GM23338 (cell line): ENCODE measurements at regions not wholly inside any gene's neighbourhood (a gene's known extent, or its start where the extent isn't known, plus 50 kb on each side); places are given as distances from the start of the nearest gene placed in this dataset.
"Not testable (repeated sequence)": the region's sequence is repeated elsewhere in the genome, so short reads cannot be mapped to it uniquely, and the experiment has no call there.

Source experiments
- ATAC-seq: fragments of 200-7000 bp; cut with Tn5 transposase; 3 replicates; pipeline ENCODE4 v1.9.1; 2020
- DNase-seq: peaks from one replicate; pipeline ENCODE4 v3.0.0-alpha.2; 2015; ENCODE audit warnings: low spot score
- H2AFZ ChIP-seq: fragments of 200-600 bp; sonication (generic); 2 replicates; pipeline ENCODE4 v1.8.0; 2016; ENCODE audit warnings: antibody characterized with exemption, mild to moderate bottlenecking, moderate library complexity
- H3F3A ChIP-seq: fragments of 200-600 bp; sonication (generic); replicated peaks from 2 replicates; pipeline ENCODE4 v1.8.0; 2017; ENCODE audit warnings: antibody characterized with exemption, mixed run types, low read depth
- H3K27ac ChIP-seq: fragments of 200-600 bp; sonication (generic); 2 replicates; pipeline ENCODE4 v1.6.1; 2016; ENCODE audit warnings: low read depth
- H3K27me3 ChIP-seq: fragments of 200-600 bp; sonication (generic); 2 replicates; pipeline ENCODE4 v1.8.0; 2016; ENCODE audit warnings: mild to moderate bottlenecking, mixed run types, moderate library complexity; ENCODE audit not compliant: insufficient read depth
- H3K36me3 ChIP-seq: fragments of 200-600 bp; sonication (generic); 2 replicates; pipeline ENCODE4 v1.8.0; 2016; ENCODE audit warnings: mild to moderate bottlenecking; ENCODE audit not compliant: insufficient read depth
- H3K4me1 ChIP-seq: fragments of 200-600 bp; sonication (generic); 2 replicates; pipeline ENCODE4 v1.8.0; 2016; ENCODE audit warnings: mild to moderate bottlenecking, moderate library complexity; ENCODE audit not compliant: insufficient read depth
- H3K4me2 ChIP-seq: fragments of 200-600 bp; sonication (generic); 2 replicates; pipeline ENCODE4 v1.7.1; 2017; ENCODE audit warnings: mixed run types
- H3K4me3 ChIP-seq: fragments of 200-600 bp; sonication (generic); 2 replicates; pipeline ENCODE4 v1.6.1; 2016; ENCODE audit warnings: mixed run types
- H3K79me2 ChIP-seq: fragments of 200-600 bp; sonication (generic); replicated peaks from 2 replicates; pipeline ENCODE4 v1.8.0; 2017; ENCODE audit warnings: mild to moderate bottlenecking; ENCODE audit not compliant: insufficient read depth
- H3K9me2 ChIP-seq: fragments of 200-600 bp; sonication (generic); 2 replicates; pipeline ENCODE4 v1.8.0; 2017; ENCODE audit not compliant: insufficient read depth
- H4K20me1 ChIP-seq: fragments of 200-600 bp; sonication (generic); replicated peaks from 2 replicates; pipeline ENCODE4 v1.8.0; 2017; ENCODE audit warnings: mild to moderate bottlenecking; ENCODE audit not compliant: insufficient read depth
- H3K27ac Mint-ChIP-seq: 2 replicates; pipeline ENCODE4 v1.8.0; 2020; ENCODE audit warnings: inconsistent platforms, mild to moderate bottlenecking, moderate library complexity, mixed read lengths
- H3K27me3 Mint-ChIP-seq: 3 replicates; pipeline ENCODE4 v1.8.0; 2022; ENCODE audit warnings: low read depth, mild to moderate bottlenecking, moderate library complexity, mixed read lengths, inconsistent platforms; ENCODE audit not compliant: insufficient read depth, poor library complexity
- H3K36me3 Mint-ChIP-seq: 3 replicates; pipeline ENCODE4 v1.8.0; 2021; ENCODE audit warnings: low read depth, mild to moderate bottlenecking, inconsistent platforms, moderate library complexity, mixed read lengths
- H3K4me1 Mint-ChIP-seq: 3 replicates; pipeline ENCODE4 v1.8.0; 2020; ENCODE audit warnings: mild to moderate bottlenecking, inconsistent platforms, mixed read lengths
- H3K4me3 Mint-ChIP-seq: 3 replicates; pipeline ENCODE4 v1.8.0; 2021; ENCODE audit warnings: moderate library complexity, mild to moderate bottlenecking, inconsistent platforms, mixed read lengths
- H3K9me3 Mint-ChIP-seq: 3 replicates; pipeline ENCODE4 v1.8.0; 2020; ENCODE audit warnings: moderate library complexity, mild to moderate bottlenecking, inconsistent platforms, mixed read lengths
- EZH2 ChIP-seq: fragments of 200-600 bp; sonication (generic); IDR thresholded peaks from one replicate; pipeline ENCODE4 v1.8.0; 2017; ENCODE audit warnings: antibody characterized with exemption, mild to moderate bottlenecking, low read depth; ENCODE audit not compliant: unreplicated experiment
- EZH2phosphoT487 ChIP-seq: fragments of 200-600 bp; sonication (generic); IDR thresholded peaks from one replicate; pipeline ENCODE4 v1.8.1; 2018; ENCODE audit warnings: antibody characterized with exemption; ENCODE audit not compliant: unreplicated experiment
- JUNB ChIP-seq: IDR thresholded peaks from one replicate; pipeline ENCODE4 v1.6.1; 2016; ENCODE audit warnings: antibody characterized with exemption; ENCODE audit not compliant: unreplicated experiment
- TF ChIP-seq, protein P1 (sequence below): IDR thresholded peaks from 2 replicates; pipeline ENCODE4 v1.6.1; 2016; ENCODE audit warnings: antibody characterized with exemption
- TF ChIP-seq, protein P2 (sequence below): IDR thresholded peaks from one replicate; pipeline ENCODE4 v1.6.1; 2018; ENCODE audit warnings: antibody characterized with exemption; ENCODE audit not compliant: unreplicated experiment

- TF ChIP-seq EZH2 = no peak
- TF ChIP-seq, protein P1, sequence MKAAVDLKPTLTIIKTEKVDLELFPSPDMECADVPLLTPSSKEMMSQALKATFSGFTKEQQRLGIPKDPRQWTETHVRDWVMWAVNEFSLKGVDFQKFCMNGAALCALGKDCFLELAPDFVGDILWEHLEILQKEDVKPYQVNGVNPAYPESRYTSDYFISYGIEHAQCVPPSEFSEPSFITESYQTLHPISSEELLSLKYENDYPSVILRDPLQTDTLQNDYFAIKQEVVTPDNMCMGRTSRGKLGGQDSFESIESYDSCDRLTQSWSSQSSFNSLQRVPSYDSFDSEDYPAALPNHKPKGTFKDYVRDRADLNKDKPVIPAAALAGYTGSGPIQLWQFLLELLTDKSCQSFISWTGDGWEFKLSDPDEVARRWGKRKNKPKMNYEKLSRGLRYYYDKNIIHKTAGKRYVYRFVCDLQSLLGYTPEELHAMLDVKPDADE = no peak
These were observed 80.6 kb upstream of the HIVEP1 start (continued) for GRCh38 chr6:11931296-11932035.

DNA sequence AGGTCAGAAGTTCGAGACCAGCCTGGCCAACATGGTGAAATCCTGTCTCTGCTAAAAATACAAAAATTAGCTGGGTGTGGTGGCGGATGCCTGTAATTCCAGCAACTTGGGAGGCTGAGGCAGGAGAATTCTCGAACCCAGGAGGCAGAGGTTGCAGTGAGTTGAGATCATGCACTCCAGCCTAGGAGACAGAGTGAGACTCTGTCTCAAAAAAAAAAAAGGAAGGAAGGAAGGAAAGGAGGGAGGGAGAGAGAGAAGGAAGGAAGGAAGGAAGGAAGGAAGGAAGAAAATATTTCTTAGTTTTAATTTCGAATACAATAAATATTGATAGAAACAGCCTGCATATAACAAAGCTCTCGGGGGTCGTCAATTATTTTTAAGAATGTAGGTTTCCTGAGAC lies 81.3 kb upstream of the HIVEP1 start:
- H3K4me2 ChIP-seq, H3K9me3 Mint-ChIP-seq, H3K27me3 ChIP-seq, H3K9me2 ChIP-seq, H3K4me1 ChIP-seq, H3K27me3 Mint-ChIP-seq, H3F3A ChIP-seq, H3K79me2 ChIP-seq, H3K27ac Mint-ChIP-seq, ATAC-seq, DNase-seq, H2AFZ ChIP-seq, H3K36me3 Mint-ChIP-seq, H3K36me3 ChIP-seq, H3K4me3 ChIP-seq, H3K4me3 Mint-ChIP-seq, H4K20me1 ChIP-seq, H3K27ac ChIP-seq: not testable (repeated sequence)
- peaks cover 10% of the 10 kb centered on the region for H3K4me1 Mint-ChIP-seq

DNA sequence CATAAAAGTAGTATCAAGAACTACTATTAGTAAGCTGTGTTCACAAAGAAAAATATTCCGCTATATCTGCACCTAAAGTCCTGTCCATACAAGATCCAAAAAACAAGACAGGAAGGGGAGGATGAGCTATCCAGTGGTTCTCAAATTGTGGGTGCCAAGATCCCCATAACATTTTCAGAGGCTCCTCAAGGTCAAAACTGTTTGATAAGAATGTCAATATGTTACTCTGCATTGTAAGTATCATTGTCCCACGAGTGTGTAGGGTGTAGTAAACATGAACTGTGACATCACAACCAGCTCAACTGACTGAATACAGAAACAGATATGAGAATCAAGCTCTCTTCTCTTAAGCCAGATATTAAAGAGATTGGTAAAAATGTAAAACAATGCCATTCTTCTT lies 81.9 kb upstream of the HIVEP1 start:
- Mint-ChIP-seq H3K27ac (no peak overlapping the region), H3K4me1 (peaks cover 14% of the 10 kb centered on the region), H3K27me3 (peaks cover 5% of the 10 kb centered on the region), H3K36me3 (peaks cover 9% of the 10 kb centered on the region; the same call in 2 of the 3 replicates), H3K4me3 (no peak overlapping the region), H3K9me3 (peaks cover 8% of the 10 kb centered on the region)
- Histone ChIP-seq H3K27ac (no peak overlapping the region), H3F3A (no peaks in the 10 kb centered on the region), H3K9me2 (no peaks in the 10 kb centered on the region), H3K4me1 (no peaks in the 10 kb centered on the region), H3K27me3 (no peaks in the 10 kb centered on the region), H3K4me2 (no peak overlapping the region), H2AFZ (no peak overlapping the region), H4K20me1 (no peaks in the 10 kb centered on the region), H3K79me2 (no peaks in the 10 kb centered on the region), H3K36me3 (no peaks in the 10 kb centered on the region), H3K4me3 (no peak overlapping the region)
- ATAC-seq (no peak), DNase-seq (no peak)
- TF ChIP-seq EZH2phosphoT487 (no peak), JUNB (no peak)
- TF ChIP-seq, protein P2, sequence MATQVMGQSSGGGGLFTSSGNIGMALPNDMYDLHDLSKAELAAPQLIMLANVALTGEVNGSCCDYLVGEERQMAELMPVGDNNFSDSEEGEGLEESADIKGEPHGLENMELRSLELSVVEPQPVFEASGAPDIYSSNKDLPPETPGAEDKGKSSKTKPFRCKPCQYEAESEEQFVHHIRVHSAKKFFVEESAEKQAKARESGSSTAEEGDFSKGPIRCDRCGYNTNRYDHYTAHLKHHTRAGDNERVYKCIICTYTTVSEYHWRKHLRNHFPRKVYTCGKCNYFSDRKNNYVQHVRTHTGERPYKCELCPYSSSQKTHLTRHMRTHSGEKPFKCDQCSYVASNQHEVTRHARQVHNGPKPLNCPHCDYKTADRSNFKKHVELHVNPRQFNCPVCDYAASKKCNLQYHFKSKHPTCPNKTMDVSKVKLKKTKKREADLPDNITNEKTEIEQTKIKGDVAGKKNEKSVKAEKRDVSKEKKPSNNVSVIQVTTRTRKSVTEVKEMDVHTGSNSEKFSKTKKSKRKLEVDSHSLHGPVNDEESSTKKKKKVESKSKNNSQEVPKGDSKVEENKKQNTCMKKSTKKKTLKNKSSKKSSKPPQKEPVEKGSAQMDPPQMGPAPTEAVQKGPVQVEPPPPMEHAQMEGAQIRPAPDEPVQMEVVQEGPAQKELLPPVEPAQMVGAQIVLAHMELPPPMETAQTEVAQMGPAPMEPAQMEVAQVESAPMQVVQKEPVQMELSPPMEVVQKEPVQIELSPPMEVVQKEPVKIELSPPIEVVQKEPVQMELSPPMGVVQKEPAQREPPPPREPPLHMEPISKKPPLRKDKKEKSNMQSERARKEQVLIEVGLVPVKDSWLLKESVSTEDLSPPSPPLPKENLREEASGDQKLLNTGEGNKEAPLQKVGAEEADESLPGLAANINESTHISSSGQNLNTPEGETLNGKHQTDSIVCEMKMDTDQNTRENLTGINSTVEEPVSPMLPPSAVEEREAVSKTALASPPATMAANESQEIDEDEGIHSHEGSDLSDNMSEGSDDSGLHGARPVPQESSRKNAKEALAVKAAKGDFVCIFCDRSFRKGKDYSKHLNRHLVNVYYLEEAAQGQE = no peak
- TF ChIP-seq, protein P1 = no peak
